Ascending aorta (tissue), 2 donors: ENCODE measurements at regions not wholly inside any gene's neighbourhood (a gene's known extent, or its start where the extent isn't known, plus 50 kb on each side); places are given as distances from the start of the nearest gene placed in this dataset.

Experiments
- DNase-seq, 2 donors: peaks; one replicate each; pipeline ENCODE4 v3.0.0-alpha.2; 2019; ENCODE audit warnings: low spot score in 2 of 2
- H3K27ac ChIP-seq, 2 donors: fragments of 200-600 bp; sonication (generic); one replicate each; pipeline ENCODE4 v1.5.1; 2016 to 2017; ENCODE audit warnings: mild to moderate bottlenecking in 1 of 2
- H3K27me3 ChIP-seq: fragments of 200-600 bp; sonication (generic); one replicate; pipeline ENCODE4 v1.5.1; 2017
- H3K36me3 ChIP-seq, 2 donors: fragments of 200-600 bp; sonication (generic); one replicate each; pipeline ENCODE4 v1.5.1; 2016
- H3K4me1 ChIP-seq, 2 donors: fragments of 200-600 bp; sonication (generic); one replicate each; pipeline ENCODE4 v1.5.1; 2016 to 2017; ENCODE audit warnings: mild to moderate bottlenecking in 1 of 2
- H3K4me3 ChIP-seq, 2 donors: fragments of 200-600 bp; sonication (generic); one replicate each; pipeline ENCODE4 v1.5.1; 2016 to 2017; ENCODE audit warnings: mild to moderate bottlenecking in 1 of 2
- H3K9me3 ChIP-seq, 2 donors: fragments of 200-600 bp; sonication (generic); one replicate each; pipeline ENCODE4 v1.5.1; 2016
- intact Hi-C: fragments of 100-400 bp; cut with DNase I; formaldehyde crosslinking; loops from one replicate; pipeline ENCODE4 v1.15.1; 2023
- TF ChIP-seq, protein P1 (sequence below), 3 experiments: fragments of 200-600 bp in 2 of 3; fragments of 450-650 bp in 1 of 3; sonication (generic) in 2 of 3; IDR thresholded peaks; one replicate each; pipeline ENCODE4 v1.5.1; 2016 to 2019; ENCODE audit warnings: antibody characterized with exemption in 3 of 3, mild to moderate bottlenecking in 1 of 3, moderate library complexity in 1 of 3

DNA sequence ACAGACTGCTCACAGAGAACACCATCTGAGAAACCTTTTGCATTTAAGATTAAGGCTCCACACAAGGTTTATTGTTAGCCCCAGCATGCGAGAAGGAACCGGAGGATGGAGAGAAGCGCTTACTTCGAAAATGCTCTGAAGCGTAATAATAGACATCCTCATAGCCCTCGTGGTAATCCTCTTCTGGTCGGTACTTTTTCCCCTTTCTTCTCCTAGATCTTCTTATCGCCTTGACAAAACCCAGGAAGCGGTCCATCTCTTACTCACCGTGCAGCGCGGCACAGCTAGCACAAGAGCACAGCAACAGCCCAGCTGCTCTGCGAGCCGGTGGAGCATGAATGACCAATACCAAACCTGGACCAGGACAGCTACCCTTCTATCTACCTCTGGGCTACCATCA lies 125.1 kb upstream of the GRIP1 start:
- no peaks in the 10 kb centered on the region for H3K27me3 ChIP-seq
- H3K27ac ChIP-seq: no peak overlapping the region
- no peak overlapping the region for H3K4me3 ChIP-seq
- no peaks in the 10 kb centered on the region for H3K4me1 ChIP-seq
- H3K36me3 ChIP-seq: no peaks in the 10 kb centered on the region
- TF ChIP-seq, protein P1, sequence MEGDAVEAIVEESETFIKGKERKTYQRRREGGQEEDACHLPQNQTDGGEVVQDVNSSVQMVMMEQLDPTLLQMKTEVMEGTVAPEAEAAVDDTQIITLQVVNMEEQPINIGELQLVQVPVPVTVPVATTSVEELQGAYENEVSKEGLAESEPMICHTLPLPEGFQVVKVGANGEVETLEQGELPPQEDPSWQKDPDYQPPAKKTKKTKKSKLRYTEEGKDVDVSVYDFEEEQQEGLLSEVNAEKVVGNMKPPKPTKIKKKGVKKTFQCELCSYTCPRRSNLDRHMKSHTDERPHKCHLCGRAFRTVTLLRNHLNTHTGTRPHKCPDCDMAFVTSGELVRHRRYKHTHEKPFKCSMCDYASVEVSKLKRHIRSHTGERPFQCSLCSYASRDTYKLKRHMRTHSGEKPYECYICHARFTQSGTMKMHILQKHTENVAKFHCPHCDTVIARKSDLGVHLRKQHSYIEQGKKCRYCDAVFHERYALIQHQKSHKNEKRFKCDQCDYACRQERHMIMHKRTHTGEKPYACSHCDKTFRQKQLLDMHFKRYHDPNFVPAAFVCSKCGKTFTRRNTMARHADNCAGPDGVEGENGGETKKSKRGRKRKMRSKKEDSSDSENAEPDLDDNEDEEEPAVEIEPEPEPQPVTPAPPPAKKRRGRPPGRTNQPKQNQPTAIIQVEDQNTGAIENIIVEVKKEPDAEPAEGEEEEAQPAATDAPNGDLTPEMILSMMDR (IDR thresholded peaks at IDR 0.05): no peak
- intact Hi-C loops: no loop called here
- DNase-seq: no peak
- no peaks in the 10 kb centered on the region for H3K9me3 ChIP-seq

DNA sequence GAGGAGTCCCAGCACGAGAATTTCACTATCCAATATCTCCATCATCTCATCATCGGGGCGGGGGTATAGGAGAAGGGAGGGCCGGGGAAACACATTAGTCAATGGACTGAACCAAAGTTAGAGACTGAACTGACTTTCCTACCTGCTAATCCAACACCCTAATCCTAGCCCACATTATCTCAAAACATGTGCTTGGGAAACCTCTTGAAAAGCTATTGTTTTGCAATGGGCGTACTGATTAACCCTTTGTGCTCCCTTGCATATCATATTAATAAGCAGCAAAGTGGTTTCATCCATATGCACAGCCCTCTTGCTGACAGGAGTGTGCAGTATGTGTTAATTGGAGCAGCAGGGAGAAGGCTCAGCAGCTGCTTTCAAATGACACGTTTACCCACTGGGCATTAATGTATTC lies 125.7 kb upstream of the GRIP1 start:
- H3K4me1 ChIP-seq: no peaks in the 10 kb centered on the region
- TF ChIP-seq, protein P1 (IDR thresholded peaks at IDR 0.05): no peak
- no peak for DNase-seq
- no peak overlapping the region for H3K27ac ChIP-seq
- H3K36me3 ChIP-seq: no peaks in the 10 kb centered on the region
- no peaks in the 10 kb centered on the region for H3K27me3 ChIP-seq
- intact Hi-C loops: no loop called here
- no peaks in the 10 kb centered on the region for H3K9me3 ChIP-seq
- no peak overlapping the region for H3K4me3 ChIP-seq

DNA sequence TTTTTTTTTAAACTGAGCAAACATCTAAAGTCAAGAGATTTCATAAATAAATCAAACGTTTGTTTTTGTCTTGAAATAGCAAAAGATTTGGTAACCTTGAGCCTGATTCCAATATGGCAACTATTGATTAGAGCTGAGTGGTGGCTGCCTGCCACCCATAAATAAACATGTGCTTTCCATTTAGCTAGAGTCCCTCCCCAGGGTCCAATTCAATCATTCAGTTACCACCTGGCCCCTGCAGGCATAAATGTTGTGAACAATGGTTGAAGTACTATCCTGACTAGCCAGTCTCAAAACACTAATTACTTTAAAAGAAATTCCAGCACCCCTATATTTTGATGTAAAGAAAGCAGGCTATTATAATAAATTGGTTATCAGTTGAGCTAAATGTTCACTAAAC lies 129.7 kb upstream of the GRIP1 start:
- H3K4me1 ChIP-seq: no peaks in the 10 kb centered on the region
- DNase-seq: no peak
- no peak overlapping the region for H3K4me3 ChIP-seq
- TF ChIP-seq, protein P1 (IDR thresholded peaks at IDR 0.05): no peak
- H3K27me3 ChIP-seq: no peaks in the 10 kb centered on the region
- H3K27ac ChIP-seq: no peak overlapping the region
- H3K9me3 ChIP-seq: no peaks in the 10 kb centered on the region
- H3K36me3 ChIP-seq: no peaks in the 10 kb centered on the region
- intact Hi-C loops: no loop called here

DNA sequence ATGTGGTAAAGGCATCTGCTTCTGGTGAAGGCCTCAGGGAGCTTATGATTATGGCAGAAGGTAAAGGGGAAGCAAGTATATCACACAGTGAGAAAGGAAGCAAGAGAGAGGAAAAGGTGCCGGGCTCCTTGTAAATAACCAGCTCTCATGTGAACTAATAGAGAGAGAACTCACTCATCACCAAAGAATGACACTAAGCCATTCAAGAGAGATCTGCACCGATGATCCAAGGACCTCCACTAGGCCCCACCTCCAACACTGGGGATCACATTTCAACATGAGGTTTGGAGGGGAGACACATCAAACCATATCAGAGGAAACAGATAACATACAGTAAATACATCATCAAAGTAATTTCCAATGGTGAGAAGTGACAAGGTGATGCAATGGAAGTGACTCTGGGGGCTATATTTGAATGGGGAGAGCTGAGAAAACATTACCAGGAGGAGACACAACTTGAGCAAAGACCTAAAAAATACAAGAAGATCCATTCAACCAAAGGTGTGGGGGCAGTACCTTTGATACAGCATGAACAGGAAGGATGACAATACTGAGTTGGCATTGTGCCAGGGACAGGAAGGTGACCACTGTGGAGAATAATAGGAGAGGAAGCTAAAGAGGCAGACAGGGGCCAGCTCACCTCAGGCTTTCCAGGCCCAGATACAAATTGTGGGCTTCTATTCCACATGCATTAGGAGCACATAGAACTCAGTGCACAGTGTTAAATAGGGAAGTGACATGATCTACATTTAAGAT lies 134.4 kb upstream of the GRIP1 start:
- TF ChIP-seq, protein P1 (IDR thresholded peaks at IDR 0.05): no peak
- H3K27ac ChIP-seq: no peak overlapping the region
- H3K36me3 ChIP-seq: no peaks in the 10 kb centered on the region
- no peaks in the 10 kb centered on the region for H3K4me1 ChIP-seq
- no peak overlapping the region for H3K4me3 ChIP-seq
- no peaks in the 10 kb centered on the region for H3K27me3 ChIP-seq
- DNase-seq: no peak
- intact Hi-C loops: no loop called here
- no peaks in the 10 kb centered on the region for H3K9me3 ChIP-seq

DNA sequence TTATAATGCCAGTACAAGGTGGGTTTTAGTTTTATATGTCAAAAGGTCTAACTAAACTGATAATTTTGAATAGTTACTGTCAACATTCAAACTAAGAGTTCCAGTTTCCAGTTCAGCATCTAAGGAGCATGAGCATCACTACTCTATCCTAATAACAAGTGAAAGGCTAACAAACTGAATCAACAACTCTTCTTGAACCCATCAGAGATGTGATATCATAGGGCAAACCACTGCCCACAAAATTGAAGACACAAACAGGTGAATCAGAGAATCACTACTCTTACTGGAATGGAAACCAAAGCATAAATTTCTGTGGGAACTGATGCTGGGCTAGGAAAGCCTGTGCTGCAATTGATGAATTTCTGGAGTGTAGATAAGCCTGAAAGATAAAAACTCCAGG lies 140.7 kb upstream of the GRIP1 start:
- no peak for DNase-seq
- Histone ChIP-seq H3K9me3 (no peaks in the 10 kb centered on the region), H3K27me3 (no peaks in the 10 kb centered on the region), H3K4me1 (no peaks in the 10 kb centered on the region), H3K27ac (no peak overlapping the region), H3K4me3 (no peak overlapping the region), H3K36me3 (no peaks in the 10 kb centered on the region)
- intact Hi-C loops: no loop called here
- TF ChIP-seq, protein P1 (IDR thresholded peaks at IDR 0.05): no peak

DNA sequence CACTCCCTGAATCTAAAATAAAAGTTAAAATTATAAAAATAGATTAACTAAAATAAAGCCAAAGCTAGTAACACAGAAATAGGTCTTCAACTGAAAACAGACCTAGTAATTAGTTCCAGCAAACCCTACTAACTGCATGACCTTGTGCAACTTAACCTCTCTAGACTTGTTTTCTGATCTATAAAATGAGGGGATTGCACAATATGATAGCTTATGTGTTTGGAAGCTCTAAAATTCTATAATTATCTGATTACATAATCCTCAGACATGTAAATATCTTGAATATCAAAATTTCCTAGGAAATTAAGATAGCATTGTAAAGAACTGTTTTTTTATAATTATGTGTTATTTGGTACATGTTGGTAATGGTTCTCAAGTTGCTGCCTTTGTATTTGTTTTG lies 144.1 kb upstream of the GRIP1 start:
- Histone ChIP-seq H3K4me3 (no peak overlapping the region), H3K27ac (no peak overlapping the region), H3K36me3 (no peaks in the 10 kb centered on the region), H3K4me1 (no peaks in the 10 kb centered on the region), H3K9me3 (no peaks in the 10 kb centered on the region), H3K27me3 (no peaks in the 10 kb centered on the region)
- TF ChIP-seq, protein P1 (IDR thresholded peaks at IDR 0.05): no peak
- intact Hi-C loops: no loop called here
- DNase-seq: no peak
